Parathyroid adenoma (tissue), 2 donors: ENCODE measurements at regions not wholly inside any gene's neighbourhood (a gene's known extent, or its start where the extent isn't known, plus 50 kb on each side); places are given as distances from the start of the nearest gene placed in this dataset.

Source experiments
- H2AFZ ChIP-seq: fragments of 300-600 bp; sonication (generic); one replicate; pipeline ENCODE4 v1.7.0; 2017; ENCODE audit warnings: antibody characterized with exemption, mild to moderate bottlenecking
- H3K27ac ChIP-seq: fragments of 300-600 bp; sonication (generic); one replicate; pipeline ENCODE4 v1.7.0; 2017
- H3K27me3 ChIP-seq: fragments of 300-600 bp; sonication (generic); one replicate; pipeline ENCODE4 v1.7.0; 2017; ENCODE audit warnings: low read length; ENCODE audit not compliant: control insufficient read depth, insufficient read depth
- H3K36me3 ChIP-seq: fragments of 300-600 bp; sonication (generic); one replicate; pipeline ENCODE4 v1.7.0; 2017; ENCODE audit warnings: low read length; ENCODE audit not compliant: control insufficient read depth, insufficient read depth
- H3K4me1 ChIP-seq: fragments of 300-600 bp; sonication (generic); one replicate; pipeline ENCODE4 v1.7.0; 2017; ENCODE audit warnings: control low read depth
- H3K4me2 ChIP-seq: fragments of 300-600 bp; sonication (generic); one replicate; pipeline ENCODE4 v1.7.0; 2017; ENCODE audit warnings: low read length
- H3K4me3 ChIP-seq: fragments of 300-600 bp; sonication (generic); one replicate; pipeline ENCODE4 v1.7.0; 2017; ENCODE audit warnings: low read depth, low read length
- H3K79me2 ChIP-seq: fragments of 300-600 bp; sonication (generic); one replicate; pipeline ENCODE4 v1.7.0; 2017; ENCODE audit warnings: control low read depth
- H3K9ac ChIP-seq: fragments of 300-600 bp; sonication (generic); one replicate; pipeline ENCODE4 v1.7.0; 2017; ENCODE audit warnings: mild to moderate bottlenecking
- H3K9me3 ChIP-seq: fragments of 300-600 bp; sonication (generic); one replicate; pipeline ENCODE4 v1.7.0; 2017; ENCODE audit warnings: low read length; ENCODE audit not compliant: control insufficient read depth
- CTCF ChIP-seq: fragments of 300-600 bp; sonication (generic); IDR thresholded peaks from one replicate; pipeline ENCODE4 v1.7.0; 2017; ENCODE audit warnings: antibody characterized with exemption, mild to moderate bottlenecking
- donor health status: primary hyperparathyroidism.

DNA sequence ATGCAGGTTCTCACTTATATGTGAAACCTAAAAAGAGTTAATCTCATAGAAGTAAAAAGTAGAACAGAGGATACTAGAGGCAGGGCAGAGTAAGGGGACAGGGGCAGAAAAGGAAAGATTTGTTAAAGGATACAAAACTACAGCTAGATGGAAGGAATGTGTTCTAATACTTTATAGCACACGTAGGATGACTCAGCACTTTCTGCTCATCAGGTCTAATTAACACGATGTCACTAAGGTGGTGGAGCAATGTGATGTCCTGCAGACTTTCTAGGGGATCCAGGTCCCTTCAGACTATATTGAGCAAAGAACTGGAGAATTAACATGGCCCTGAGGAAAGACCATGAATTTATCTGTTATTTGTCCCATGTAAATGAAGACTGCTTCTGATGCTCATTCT is 80.8 kb upstream of the CMKLR1 start:
- H3K4me3 ChIP-seq, result no peak overlapping the region
- H3K9ac ChIP-seq, result no peak overlapping the region
- no peaks in the 10 kb centered on the region for H3K79me2 ChIP-seq
- no peaks in the 10 kb centered on the region for H3K9me3 ChIP-seq
- H3K4me1 ChIP-seq, result no peaks in the 10 kb centered on the region
- no peak for TF ChIP-seq CTCF
- H3K36me3 ChIP-seq, result no peaks in the 10 kb centered on the region
- H3K27me3 ChIP-seq, result no peaks in the 10 kb centered on the region
- H3K27ac ChIP-seq, result no peak overlapping the region
- no peak overlapping the region for H3K4me2 ChIP-seq
- H2AFZ ChIP-seq, result no peak overlapping the region

- no peak overlapping the region for H3K9ac ChIP-seq
- no peak overlapping the region for H2AFZ ChIP-seq
- no peaks in the 10 kb centered on the region for H3K27me3 ChIP-seq
- no peak overlapping the region for H3K4me2 ChIP-seq
- H3K27ac ChIP-seq, result no peak overlapping the region
- H3K4me3 ChIP-seq, result no peak overlapping the region
- TF ChIP-seq CTCF, result no peak
- no peaks in the 10 kb centered on the region for H3K9me3 ChIP-seq
- no peaks in the 10 kb centered on the region for H3K36me3 ChIP-seq
- no peaks in the 10 kb centered on the region for H3K4me1 ChIP-seq
- no peaks in the 10 kb centered on the region for H3K79me2 ChIP-seq
These were observed 79.2 kb upstream of the CMKLR1 start for GRCh38 chr12:108418164-108418890.

- no peaks in the 10 kb centered on the region for H3K27me3 ChIP-seq
- no peaks in the 10 kb centered on the region for H3K36me3 ChIP-seq
- no peak overlapping the region for H3K4me3 ChIP-seq
- H3K4me1 ChIP-seq, result no peaks in the 10 kb centered on the region
- no peak overlapping the region for H3K27ac ChIP-seq
- H3K4me2 ChIP-seq, result no peak overlapping the region
- H2AFZ ChIP-seq, result no peak overlapping the region
- no peak for TF ChIP-seq CTCF
- no peaks in the 10 kb centered on the region for H3K79me2 ChIP-seq
- H3K9me3 ChIP-seq, result no peaks in the 10 kb centered on the region
- no peak overlapping the region for H3K9ac ChIP-seq
These were observed 74.9 kb upstream of the CMKLR1 start for GRCh38 chr12:108414021-108414420.

DNA sequence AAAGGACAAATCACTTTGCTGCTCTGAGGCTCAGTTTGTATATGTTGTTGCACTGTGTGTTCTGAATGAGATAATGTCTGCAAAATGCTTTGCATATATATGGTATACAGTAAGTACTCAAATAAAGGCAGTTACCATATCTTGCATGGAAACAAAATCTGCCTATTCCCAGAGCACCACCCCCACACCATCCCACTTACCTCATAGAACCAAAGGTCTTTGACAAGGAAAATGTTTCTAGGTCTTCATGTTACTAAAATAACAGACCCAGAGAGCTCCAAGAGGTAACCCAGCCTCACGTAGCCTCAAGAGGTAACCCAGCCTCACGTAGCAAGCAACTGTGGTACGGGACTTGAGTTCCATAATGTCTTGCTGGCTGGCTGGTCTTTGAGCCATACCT is 71.6 kb upstream of the CMKLR1 start:
- H3K4me2 ChIP-seq, result no peak overlapping the region
- no peak overlapping the region for H3K4me3 ChIP-seq
- TF ChIP-seq CTCF, result no peak
- H3K27ac ChIP-seq, result no peak overlapping the region
- no peaks in the 10 kb centered on the region for H3K9me3 ChIP-seq
- no peaks in the 10 kb centered on the region for H3K4me1 ChIP-seq
- no peaks in the 10 kb centered on the region for H3K27me3 ChIP-seq
- no peak overlapping the region for H3K9ac ChIP-seq
- no peaks in the 10 kb centered on the region for H3K36me3 ChIP-seq
- H3K79me2 ChIP-seq, result no peaks in the 10 kb centered on the region
- H2AFZ ChIP-seq, result no peak overlapping the region

DNA sequence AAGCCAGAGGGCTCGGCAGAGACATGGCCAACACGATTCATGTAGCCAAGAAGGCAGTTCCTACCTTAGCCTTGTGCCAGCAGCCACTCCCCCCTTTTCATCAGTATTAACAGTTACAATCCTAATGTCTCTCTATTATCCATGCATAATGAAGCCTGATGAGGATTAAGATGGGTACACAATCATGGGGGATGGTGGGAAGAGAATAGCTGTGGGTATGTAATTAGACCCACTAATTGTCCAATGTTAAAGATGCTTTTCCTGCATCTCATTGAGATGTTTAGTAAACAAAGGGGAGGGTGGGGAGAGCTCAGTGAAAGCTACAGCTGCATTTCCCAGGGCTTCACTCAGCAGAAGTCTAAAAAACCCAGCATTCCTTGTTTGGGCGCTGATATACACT is 70.4 kb upstream of the CMKLR1 start:
- no peak for TF ChIP-seq CTCF

More for the DNA sequence above, 70.4 kb upstream of the CMKLR1 start:
- H3K36me3 ChIP-seq, result no peaks in the 10 kb centered on the region
- H2AFZ ChIP-seq, result no peak overlapping the region
- no peaks in the 10 kb centered on the region for H3K79me2 ChIP-seq
- H3K4me2 ChIP-seq, result no peak overlapping the region
- no peaks in the 10 kb centered on the region for H3K27me3 ChIP-seq
- H3K27ac ChIP-seq, result no peak overlapping the region
- no peaks in the 10 kb centered on the region for H3K4me1 ChIP-seq
- H3K4me3 ChIP-seq, result no peak overlapping the region
- H3K9ac ChIP-seq, result no peak overlapping the region
- no peaks in the 10 kb centered on the region for H3K9me3 ChIP-seq
